GM21515 (cell line): ENCODE measurements at regions not wholly inside any gene's neighbourhood (a gene's known extent, or its start where the extent isn't known, plus 50 kb on each side); places are given as distances from the start of the nearest gene placed in this dataset.
"Not testable (repeated sequence)": the region's sequence is repeated elsewhere in the genome, so short reads cannot be mapped to it uniquely, and the experiment has no call there.

ENCODE experiments used
- ATAC-seq: cut with Tn5 transposase; IDR thresholded peaks from one replicate; pipeline ENCODE4 v1.9.1; 2021; ENCODE audit not compliant: unreplicated experiment

DNA sequence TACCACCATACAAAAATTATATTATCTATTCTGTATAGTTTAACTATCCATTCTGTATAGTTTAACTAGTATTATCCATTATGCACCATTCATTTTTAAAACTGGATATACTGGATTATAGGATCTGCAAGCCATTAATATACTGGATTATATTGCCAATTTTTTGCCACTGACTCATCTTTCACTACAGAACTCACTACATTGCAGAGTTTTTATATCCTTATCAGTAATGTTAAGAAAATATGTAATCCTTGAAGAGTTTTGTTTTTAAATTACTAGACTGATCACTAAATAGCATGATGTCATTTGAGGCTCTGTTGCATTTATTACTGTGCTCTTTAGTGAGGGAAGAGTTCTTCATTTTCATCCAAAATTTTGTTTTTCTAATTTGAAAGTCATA, 109.8 kb upstream of the SNX2 start:
- no peak for ATAC-seq

DNA sequence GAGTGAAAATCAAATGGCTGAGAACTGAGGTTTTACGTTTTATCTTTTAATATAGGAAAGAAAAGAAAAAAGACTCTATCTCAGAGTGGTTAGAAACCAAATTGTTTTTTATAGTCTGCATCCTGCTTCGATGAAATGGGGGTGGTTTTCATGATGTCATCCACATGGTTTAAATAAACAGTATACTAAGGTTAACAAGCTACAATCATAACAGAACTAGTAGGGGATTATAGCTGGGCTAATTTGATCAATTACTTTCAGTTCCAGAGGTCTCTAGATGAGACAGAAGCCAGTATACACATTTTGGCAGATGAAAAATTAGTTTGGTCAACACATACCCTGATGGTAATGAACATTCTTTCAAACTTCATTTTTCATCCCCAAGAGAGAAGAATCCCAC, 106.3 kb upstream of the SNX2 start:
- no peak for ATAC-seq

DNA sequence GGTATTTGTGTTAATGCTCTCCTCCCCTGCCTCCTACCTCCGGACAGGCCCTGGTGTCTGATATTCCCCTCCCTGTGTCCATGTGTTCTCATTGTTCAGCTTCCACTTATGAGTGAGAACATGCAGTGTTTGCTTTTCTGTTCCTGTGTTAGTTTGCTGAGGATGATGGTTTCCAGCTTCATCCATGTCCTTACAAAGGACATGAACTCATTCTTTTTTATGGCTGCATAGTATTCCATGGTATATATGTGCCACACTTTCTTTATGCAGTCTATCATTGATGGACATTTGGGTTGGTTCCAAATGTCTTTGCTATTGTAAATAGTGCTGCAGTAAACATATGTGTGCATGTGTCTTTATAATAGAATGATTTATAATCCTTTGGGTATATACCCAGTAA, 105.2 kb upstream of the SNX2 start:
- not testable (repeated sequence) for ATAC-seq

DNA sequence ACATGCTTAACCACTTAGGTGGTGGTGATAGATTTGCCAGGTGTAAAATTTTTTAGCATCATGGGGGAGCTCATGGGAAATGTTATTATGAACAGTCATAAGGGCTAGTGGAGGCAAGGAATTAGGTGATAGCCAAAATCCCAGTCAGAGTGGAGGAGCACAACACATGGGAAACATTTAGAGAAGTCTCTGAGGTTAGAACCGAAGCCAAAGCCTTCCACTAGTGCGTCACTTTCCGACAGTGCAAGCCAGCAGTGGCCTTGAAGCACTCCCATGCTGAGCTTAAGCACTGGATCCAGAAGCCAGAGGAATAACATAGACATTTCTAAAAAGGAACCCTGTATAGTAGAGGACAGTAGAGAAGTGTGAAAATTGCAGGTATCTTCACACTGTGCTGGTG, 101.5 kb upstream of the SNX2 start:
- no peak for ATAC-seq

- ATAC-seq = no peak
Observed at GRCh38 chr5:122674385-122674784, 100.5 kb upstream of the SNX2 start.

- no peak for ATAC-seq
Observed at GRCh38 chr5:122680623-122681350, 94.1 kb upstream of the SNX2 start.

- no peak for ATAC-seq
Observed at GRCh38 chr5:122683631-122684030, 91.2 kb upstream of the SNX2 start.

DNA sequence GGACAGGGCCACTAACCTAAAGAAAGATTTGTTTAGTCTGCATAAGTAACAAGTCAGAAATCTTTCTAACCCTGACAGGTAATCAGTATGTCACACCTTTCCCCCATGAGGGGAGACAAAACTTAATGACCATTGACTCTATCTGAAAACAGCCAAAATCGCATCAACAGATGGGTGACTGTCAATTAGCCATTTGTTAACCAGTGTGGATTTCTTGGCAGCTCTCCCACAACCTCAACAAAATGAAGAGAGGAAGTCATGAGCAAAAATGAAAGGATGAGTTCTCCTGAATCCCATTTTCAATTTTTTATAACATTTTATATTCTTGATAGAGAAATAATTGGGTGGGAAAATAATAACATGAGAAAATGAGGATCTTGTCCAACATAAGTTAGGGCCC, 84.6 kb upstream of the SNX2 start:
- ATAC-seq = no peak

- ATAC-seq = no peak
Observed at GRCh38 chr5:122691931-122692330, 82.9 kb upstream of the SNX2 start.

DNA sequence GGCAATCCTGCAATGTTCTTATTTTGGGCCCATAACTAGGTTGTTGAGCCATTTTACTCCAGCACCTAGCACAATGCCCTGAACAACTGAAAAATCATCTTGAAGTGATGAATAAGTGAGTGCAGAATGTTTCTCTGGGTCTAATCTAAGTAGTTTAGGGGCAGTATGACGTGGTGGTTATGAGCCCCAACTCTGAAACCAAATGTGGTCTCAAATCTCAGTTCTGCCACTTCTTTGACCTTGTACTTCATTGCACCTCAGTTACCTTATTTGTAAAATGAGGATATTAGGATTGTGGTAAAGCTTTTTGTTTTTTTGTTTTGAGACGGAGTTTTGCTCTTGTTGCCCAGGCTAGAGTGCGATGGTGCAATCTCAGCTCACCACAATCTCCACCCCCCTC, 80.9 kb upstream of the SNX2 start:
- no peak for ATAC-seq

- no peak for ATAC-seq
Observed at GRCh38 chr5:122694884-122695283, 80.0 kb upstream of the SNX2 start.

- ATAC-seq = not testable (repeated sequence)
Observed at GRCh38 chr5:122696735-122697134, 78.1 kb upstream of the SNX2 start.

DNA sequence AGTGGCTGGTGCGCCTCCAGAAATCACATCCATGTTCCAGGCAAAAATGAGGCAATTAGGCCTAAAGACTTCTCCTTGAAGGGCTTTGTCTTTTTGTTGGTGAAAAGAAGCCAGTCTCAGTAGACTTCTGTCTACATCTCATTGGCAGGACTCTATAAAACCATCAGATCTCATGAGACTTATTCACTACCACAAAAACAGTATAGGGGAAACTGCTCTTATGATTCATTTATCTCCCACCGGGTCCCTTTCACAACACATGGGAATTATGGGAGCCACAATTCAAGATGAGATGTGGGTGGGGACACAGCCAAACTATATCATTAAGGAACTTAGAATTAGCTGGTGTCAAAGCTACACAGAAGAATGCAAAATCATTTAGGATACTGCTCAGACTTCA, 77.7 kb upstream of the SNX2 start:
- ATAC-seq = no peak

DNA sequence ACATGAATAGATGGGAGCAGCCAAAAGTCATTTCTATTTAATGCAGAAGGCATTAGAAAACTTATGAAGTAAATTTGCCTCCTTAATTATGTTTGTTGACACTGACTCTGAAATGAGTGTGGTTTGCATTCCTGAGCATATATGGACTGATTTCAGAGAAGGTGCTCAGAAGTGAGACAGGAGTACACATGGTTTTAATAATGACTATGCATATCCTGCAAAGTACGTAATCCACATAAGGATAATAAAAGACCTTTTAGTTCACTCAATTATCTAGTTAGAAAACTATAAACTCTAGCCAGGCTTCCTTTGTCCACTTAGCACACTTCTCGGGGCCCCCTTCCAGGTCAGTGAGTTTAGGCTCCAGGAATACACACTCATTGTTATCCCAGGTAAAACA, 75.7 kb upstream of the SNX2 start:
- ATAC-seq = no peak

DNA sequence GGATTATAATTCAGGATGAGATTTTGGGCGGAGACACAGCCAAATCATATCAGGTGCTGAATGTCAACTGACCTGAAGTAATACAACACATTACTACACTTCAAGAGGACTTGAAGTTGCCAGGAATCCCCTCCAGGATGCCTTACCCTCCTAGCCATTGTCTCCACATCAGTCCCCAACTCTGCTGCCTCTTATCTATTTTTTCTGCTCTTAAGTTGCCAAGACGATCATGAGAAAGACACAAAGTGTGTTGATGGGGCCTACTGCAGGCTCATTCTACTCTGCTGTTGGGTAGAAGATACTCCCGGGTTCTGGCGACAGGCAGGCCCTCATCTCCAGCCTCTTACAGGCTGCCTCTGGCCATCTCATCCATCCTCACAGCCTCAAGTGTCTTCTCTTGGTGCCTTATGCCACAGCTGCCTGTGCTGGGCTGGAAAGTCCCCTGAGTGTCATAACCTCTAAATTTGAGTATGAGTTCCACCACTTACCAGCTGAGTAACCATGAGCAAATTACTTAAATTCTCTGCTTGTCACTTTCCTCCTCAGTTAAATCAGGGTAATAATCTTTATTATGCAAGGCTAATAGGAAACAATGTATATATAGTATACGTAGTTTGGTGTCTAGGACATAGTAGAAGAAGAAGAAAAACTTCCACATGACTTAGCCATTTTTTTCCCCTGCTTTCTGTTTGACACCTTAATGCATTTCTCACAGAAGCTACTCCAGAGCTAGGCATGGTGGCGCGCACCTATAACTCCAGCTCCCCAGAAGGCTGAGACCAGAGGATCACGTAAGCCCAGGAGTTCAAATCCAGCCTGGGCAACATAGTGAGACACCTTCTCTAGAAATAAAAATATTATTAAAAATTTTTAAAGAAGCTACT, 73.0 kb upstream of the SNX2 start:
- ATAC-seq = peak; percentile 97

GRCh38 chr5:122702524-122702875, 72.4 kb upstream of the SNX2 start:
- ATAC-seq = peak; percentile 34

DNA sequence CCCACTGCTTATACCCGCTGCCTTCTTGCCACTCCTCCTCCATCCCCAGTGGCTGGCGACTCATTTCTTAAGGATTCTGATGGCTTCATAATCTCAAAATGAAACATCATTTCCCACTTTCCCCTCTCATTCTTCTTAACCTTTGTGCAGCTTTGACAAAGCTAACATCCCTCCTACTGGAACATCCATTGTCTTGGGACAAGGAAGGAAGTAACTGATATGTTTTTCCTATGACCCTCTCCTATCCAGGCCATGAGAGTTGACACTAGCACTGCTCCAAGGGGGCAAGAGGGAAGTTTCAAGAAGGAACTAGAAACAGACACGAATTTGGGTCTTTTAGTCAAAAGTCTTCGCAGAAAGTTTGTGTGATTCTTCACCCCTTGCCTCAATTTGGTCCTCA, 71.7 kb upstream of the SNX2 start:
- no peak for ATAC-seq

DNA sequence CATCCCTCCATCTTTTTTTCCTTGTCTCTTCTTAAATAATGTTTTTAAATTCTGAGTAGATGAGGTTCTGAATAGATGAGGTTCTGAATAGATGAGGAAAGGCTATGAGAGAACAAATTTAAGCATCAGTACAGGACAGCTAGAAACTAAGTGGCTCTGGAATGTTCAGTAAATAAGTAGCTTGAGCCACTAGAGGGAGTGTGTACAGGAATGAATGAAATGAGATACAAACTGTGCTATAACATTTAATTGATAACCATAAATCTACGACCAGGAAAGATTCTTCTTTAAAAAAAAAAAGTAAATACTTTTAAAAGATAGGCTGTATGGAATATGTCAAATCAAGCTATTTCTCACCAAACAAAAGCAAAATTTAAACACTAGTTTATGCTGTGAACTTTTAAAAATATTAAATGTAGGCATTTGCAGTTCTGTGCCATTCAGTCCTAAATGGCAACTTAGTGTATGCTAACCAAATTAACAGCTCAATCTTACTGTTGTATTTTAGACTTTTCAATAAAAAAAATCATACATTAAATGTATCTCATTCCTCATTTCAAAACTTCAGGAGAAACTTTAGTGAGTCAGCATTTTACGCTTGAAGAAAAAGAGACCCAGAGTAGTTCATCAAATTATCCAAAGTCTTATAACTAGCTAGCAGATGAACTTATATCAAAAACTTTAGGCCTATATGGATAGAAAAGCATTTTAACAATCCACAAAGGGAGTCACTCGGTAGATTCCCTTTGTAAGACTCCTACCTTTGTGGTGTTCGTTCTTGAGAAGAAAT, 70.4 kb upstream of the SNX2 start:
- no peak for ATAC-seq

- ATAC-seq = no peak
Observed at GRCh38 chr5:122705851-122706250, 69.0 kb upstream of the SNX2 start.

- ATAC-seq = no peak
Observed at GRCh38 chr5:122707796-122708195, 67.1 kb upstream of the SNX2 start.

GRCh38 chr5:122713041-122713440, 61.8 kb upstream of the SNX2 start:
- no peak for ATAC-seq

DNA sequence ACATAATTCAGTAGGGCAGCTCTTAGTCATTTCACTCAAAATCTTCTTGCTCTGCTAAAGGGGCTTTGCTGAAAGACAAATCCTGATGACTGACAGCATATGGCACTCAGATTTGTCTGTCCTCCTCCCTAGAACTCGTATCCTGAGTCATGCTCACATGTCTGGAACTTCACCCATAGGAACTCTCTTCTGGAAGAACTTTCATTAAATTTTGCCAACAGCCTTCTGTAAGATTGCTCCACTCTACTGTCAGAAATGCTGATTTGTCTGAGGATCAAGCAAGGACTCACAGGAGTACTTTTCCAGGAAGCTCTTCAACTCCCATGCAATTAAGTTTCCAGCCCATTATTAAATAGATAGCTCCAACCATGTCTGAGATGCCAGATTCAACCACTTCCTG, 59.8 kb upstream of the SNX2 start:
- no peak for ATAC-seq
